ENCODE measurements at regions not wholly inside any gene's neighbourhood (a gene's known extent, or its start where the extent isn't known, plus 50 kb on each side); places are given as distances from the start of the nearest gene placed in this dataset.

DNA sequence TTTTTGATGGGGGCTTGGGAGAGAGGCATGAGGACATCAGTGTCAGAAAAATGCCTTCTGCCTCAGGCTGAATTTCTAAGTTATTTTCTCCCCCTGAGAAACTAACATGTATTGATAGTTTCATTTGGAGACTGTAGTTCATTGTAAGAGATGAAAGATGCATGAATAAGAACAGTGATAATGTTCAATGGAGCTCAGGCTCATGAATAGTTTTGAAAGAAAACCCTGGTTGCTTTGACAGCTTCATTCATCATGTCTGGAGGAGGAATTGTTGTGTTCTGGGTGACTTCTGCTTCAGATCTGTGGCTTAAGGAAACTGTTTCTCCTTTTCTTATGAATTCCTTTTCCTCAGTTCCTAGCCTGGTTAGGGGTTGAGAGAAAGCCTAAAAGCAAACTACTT is 204.0 kb upstream of the LRRC3B start:
- intact Hi-C loops (cut with DNase I): no loop called here

DNA sequence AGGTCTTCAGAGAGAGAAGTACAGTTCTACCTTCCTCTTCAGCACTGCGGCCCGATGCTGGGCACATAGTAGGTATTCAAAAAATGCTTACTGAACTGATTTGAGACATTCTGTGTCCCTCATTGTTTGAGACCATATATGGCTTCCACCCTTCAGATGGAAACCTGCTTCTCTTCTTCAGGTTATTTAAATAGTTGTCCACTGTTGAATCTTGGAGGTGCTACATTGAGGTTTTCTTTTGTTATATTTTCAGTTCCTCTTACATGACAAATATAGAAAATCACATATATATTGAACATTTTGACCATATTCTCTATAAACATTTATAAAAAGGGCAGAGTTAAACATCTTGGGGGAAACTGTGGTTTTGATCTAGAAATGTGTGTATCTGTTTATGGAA is 200.2 kb upstream of the LRRC3B start:
- Histone ChIP-seq H3K36me3 (no peaks in the 10 kb centered on the region), H3K27ac (no peak overlapping the region), H3K4me3 (no peak overlapping the region), H3K9me3 (no peaks in the 10 kb centered on the region), H3K4me1 (no peaks in the 10 kb centered on the region), H3K27me3 (no peaks in the 10 kb centered on the region)
- no peak for DNase-seq
- no peak for TF ChIP-seq POLR2A (IDR thresholded peaks at IDR 0.05)
- TF ChIP-seq, protein P1, sequence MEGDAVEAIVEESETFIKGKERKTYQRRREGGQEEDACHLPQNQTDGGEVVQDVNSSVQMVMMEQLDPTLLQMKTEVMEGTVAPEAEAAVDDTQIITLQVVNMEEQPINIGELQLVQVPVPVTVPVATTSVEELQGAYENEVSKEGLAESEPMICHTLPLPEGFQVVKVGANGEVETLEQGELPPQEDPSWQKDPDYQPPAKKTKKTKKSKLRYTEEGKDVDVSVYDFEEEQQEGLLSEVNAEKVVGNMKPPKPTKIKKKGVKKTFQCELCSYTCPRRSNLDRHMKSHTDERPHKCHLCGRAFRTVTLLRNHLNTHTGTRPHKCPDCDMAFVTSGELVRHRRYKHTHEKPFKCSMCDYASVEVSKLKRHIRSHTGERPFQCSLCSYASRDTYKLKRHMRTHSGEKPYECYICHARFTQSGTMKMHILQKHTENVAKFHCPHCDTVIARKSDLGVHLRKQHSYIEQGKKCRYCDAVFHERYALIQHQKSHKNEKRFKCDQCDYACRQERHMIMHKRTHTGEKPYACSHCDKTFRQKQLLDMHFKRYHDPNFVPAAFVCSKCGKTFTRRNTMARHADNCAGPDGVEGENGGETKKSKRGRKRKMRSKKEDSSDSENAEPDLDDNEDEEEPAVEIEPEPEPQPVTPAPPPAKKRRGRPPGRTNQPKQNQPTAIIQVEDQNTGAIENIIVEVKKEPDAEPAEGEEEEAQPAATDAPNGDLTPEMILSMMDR (IDR thresholded peaks at IDR 0.05): no peak
- 81 to 85% methylated on average over 2 of the region's 2 CpGs for WGBS, 2 donors
- intact Hi-C loops (cut with DNase I): no loop called here

More for the DNA sequence above, 204.0 kb upstream of the LRRC3B start:
- no peak overlapping the region for H3K27ac ChIP-seq
- H3K9me3 ChIP-seq: no peaks in the 10 kb centered on the region
- no peak overlapping the region for H3K4me3 ChIP-seq
- H3K4me1 ChIP-seq: no peaks in the 10 kb centered on the region
- DNase-seq: no peak
- H3K27me3 ChIP-seq: no peaks in the 10 kb centered on the region
- no peaks in the 10 kb centered on the region for H3K36me3 ChIP-seq
- TF ChIP-seq POLR2A (IDR thresholded peaks at IDR 0.05): no peak
- TF ChIP-seq, protein P1 (IDR thresholded peaks at IDR 0.05): no peak

- TF ChIP-seq, protein P1 (IDR thresholded peaks at IDR 0.05): no peak
- no peak for TF ChIP-seq POLR2A (IDR thresholded peaks at IDR 0.05)
- no peak for DNase-seq
- Histone ChIP-seq H3K4me1 (no peaks in the 10 kb centered on the region), H3K27ac (no peak overlapping the region), H3K4me3 (no peak overlapping the region), H3K36me3 (no peaks in the 10 kb centered on the region), H3K9me3 (no peaks in the 10 kb centered on the region), H3K27me3 (no peaks in the 10 kb centered on the region)
- WGBS, 2 donors: 86 to 91% methylated on average over 3 of the region's 3 CpGs
- intact Hi-C loops (cut with DNase I): no loop called here
Measured at GRCh38 chr3:26425076-26425475, 197.5 kb upstream of the LRRC3B start.

- no peaks in the 10 kb centered on the region for H3K36me3 ChIP-seq
- TF ChIP-seq POLR2A (IDR thresholded peaks at IDR 0.05): no peak
- TF ChIP-seq, protein P1 (IDR thresholded peaks at IDR 0.05): no peak
- 75 to 76% methylated on average over 2 of the region's 2 CpGs for WGBS, 2 donors
- H3K9me3 ChIP-seq: no peaks in the 10 kb centered on the region
- no peak overlapping the region for H3K27ac ChIP-seq
- H3K4me3 ChIP-seq: no peak overlapping the region
- H3K27me3 ChIP-seq: no peaks in the 10 kb centered on the region
- intact Hi-C loops (cut with DNase I): no loop called here
- DNase-seq: no peak
- no peaks in the 10 kb centered on the region for H3K4me1 ChIP-seq
Measured at GRCh38 chr3:26428992-26429391, 193.6 kb upstream of the LRRC3B start.

GRCh38 chr3:26437678-26438077 is 184.9 kb upstream of the LRRC3B start:
- DNase-seq: no peak
- H3K4me1 ChIP-seq: peaks cover 0 to 22% (median 0%) of the 10 kb centered on the region in 3 donors
- 33 to 47% methylated on average over 4 of the region's 4 CpGs for WGBS, 2 donors

More at GRCh38 chr3:26437678-26438077, 184.9 kb upstream of the LRRC3B start:
- Histone ChIP-seq H3K36me3 (no peaks in the 10 kb centered on the region), H3K27me3 (no peaks in the 10 kb centered on the region), H3K9me3 (no peaks in the 10 kb centered on the region), H3K4me3 (no peak overlapping the region), H3K27ac (no peak overlapping the region)
- TF ChIP-seq, protein P1 (IDR thresholded peaks at IDR 0.05): no peak
- no peak for TF ChIP-seq POLR2A (IDR thresholded peaks at IDR 0.05)
- intact Hi-C loops (cut with DNase I): no loop called here
